CD1c-positive myeloid dendritic cell (primary cell): ENCODE measurements at regions not wholly inside any gene's neighbourhood (a gene's known extent, or its start where the extent isn't known, plus 50 kb on each side); places are given as distances from the start of the nearest gene placed in this dataset.
"Not testable (repeated sequence)": the region's sequence is repeated elsewhere in the genome, so short reads cannot be mapped to it uniquely, and the experiment has no call there.

Experiments
- DNase-seq: peaks from one replicate; pipeline ENCODE4 v3.0.0-alpha.2; 2016; ENCODE audit errors: extremely low spot score

DNA sequence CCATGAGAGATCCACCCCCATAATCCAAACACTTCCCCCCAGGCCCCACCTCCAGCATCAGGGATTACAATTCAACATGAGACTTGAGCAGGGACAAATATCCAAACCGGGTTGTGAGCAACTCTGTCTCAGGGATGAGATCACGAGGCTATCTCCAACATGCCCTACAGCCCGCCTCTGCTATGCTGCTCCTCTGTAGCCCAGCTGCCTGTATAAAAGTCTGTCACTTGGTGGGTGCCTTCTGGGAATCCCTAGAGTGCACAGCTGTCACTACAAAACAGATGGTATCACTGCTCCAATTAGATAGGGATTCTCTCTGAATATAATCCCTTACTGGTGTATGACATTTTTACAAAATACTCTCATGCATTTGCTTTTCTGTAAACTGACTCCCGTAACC lies 114.9 kb upstream of the NANOS1 start:
- no peak for DNase-seq

GRCh38 chr10:118915161-118915560 lies 114.4 kb upstream of the NANOS1 start:
- no peak for DNase-seq

GRCh38 chr10:118916777-118917176 lies 112.7 kb upstream of the NANOS1 start:
- no peak for DNase-seq

- DNase-seq, result no peak
Measured at GRCh38 chr10:118917701-118918100, 111.8 kb upstream of the NANOS1 start.

DNA sequence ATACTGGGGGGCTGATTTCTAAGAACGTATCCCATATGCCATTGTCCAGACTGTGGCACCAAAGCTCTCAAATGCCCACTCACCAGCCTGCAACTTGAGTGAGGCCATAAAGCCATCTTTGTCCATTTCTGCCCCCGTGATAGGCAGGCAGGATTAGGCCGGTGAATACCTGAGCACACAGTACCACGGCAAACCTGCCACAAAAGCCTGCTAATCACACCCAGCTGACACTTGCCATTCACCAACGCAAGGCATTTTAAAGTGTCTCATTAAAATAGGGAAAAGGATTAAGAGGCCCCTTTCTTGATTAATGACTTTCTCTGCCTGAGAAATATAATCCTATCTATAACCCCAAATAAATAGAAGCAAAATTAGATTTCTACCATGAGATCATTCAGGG lies 111.4 kb upstream of the NANOS1 start:
- DNase-seq, result no peak

DNA sequence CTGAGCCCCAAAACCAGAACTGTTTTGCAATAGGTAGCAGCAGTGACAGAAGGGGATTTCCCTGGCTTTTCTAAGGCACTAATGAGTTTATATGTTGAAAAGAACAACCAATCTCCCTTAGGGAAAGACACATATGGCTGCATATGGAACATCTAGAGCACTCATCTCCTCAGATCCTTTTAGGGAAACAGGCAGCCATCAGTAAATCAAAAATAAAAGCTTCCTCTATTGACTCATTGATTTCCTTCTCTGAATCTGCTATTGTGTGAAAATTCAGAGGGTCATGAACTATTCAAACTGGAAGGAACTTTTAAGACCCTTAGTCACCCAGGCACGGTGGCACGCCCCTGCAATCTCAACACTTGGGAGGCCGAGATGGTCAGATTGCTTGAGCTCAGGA lies 110.9 kb upstream of the NANOS1 start:
- peak; percentile 1 for DNase-seq

DNA sequence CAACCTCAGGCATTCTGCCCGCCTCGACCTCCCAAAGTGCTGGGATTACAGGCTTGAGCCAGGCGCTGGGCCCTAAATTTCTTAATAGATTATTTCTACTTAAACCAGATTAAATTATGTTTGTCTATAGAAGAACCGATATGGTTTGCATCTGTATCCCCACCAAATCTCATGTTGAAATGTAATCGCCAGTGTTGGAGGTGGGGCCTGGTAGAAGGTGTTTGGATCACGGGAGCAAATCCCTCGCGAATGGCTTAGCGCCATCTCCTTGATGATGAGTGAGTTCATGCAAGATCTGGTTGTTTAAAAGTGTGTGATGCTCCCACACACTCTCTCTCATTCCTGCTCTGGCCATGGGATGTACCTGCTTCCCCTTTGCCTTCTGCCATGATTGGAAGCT lies 109.3 kb upstream of the NANOS1 start:
- no peak for DNase-seq

- DNase-seq, result no peak
Measured at GRCh38 chr10:118922226-118922625, 107.3 kb upstream of the NANOS1 start.

DNA sequence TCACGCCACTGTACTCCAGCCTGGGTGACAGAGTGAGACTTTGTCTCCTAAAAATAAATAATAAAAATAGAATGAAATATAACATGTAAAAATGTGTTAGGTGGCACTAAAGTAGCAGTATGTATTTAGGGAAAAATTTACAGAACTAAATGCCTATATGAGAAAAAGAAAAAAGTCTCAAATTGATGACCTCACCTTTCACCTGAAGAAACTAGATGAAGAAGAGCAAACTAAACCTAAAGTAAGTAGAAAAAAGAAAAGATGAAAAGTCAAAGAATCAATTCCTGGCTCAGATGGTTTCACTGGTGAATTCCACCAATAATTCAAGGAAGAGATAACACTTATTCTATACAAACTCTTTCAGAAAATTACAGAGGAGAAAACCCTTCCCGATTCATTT lies 106.5 kb upstream of the NANOS1 start:
- DNase-seq, result no peak

- no peak for DNase-seq
Measured at GRCh38 chr10:118924493-118924892, 105.0 kb upstream of the NANOS1 start.

DNA sequence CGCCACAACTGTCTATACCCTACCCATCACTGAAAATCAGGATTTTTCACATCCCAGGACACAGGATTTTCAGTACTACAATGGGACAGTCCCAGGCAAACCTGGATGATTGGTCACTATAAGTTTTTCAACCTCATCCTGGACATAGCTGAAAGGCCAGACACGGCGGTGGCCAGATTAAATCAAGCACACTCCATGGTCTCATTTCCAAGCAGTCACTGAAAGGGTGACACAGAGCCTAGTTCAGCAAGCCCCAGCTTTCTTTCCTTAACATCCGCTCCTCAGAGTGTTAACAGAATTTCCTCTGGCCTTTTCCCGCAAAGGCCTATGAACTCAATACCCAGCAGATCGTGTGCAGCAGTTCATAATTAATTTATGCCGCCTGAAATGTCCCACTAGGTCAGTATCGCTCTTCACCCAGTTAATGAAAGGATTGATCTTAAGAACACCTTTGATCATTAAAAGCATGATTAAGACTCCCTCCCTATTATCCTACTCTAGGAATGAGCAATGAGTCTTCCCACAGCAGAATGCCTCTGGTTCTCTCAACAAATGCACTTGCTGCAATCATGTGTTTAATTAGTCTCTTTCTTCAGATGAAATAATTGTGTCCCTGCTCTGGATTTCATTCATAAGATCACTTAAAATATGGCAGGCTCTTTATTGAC lies 104.0 kb upstream of the NANOS1 start:
- no peak for DNase-seq

- DNase-seq, result no peak
Measured at GRCh38 chr10:118926072-118926417, 103.5 kb upstream of the NANOS1 start.

- no peak for DNase-seq
Measured at GRCh38 chr10:118926441-118926840, 103.1 kb upstream of the NANOS1 start.

DNA sequence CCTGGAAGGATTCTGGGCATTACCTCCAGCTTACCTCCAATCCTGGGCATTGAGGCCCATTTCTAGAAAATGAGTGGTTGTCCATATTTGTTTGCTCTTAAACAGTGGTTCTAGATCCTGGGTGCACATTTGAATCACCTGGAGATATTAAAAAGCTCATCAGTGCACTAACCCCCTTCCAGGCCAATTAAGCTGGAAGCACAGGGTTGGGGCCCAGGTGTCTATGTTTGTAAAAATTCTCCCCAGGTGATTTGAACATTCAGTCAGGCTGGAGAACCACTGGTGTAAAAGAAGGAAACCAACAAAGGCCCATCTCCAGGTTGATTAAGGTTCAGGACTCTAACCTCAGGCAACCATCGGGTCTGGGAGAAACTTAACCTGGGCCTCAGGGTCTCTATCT lies 102.6 kb upstream of the NANOS1 start:
- DNase-seq, result no peak

DNA sequence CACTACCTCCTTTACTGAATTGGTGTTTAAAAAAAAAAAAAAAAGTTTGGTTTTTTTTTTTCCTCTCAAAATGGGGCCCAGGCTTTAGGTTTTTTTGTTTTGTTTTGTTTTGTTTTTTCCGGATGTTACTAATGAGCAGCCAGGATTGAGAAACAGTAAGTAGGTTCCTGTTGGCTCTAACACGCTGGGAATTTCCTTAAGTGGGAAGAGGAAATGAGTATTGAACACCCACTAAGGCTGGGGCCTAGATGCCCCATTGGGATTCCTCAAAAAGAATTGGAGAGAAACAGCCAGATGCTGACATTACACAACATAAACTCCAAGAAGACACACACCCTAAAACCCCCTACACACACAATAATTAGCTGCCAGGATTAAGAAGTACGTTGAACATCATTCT lies 102.2 kb upstream of the NANOS1 start:
- DNase-seq, result peak; percentile 82

DNA sequence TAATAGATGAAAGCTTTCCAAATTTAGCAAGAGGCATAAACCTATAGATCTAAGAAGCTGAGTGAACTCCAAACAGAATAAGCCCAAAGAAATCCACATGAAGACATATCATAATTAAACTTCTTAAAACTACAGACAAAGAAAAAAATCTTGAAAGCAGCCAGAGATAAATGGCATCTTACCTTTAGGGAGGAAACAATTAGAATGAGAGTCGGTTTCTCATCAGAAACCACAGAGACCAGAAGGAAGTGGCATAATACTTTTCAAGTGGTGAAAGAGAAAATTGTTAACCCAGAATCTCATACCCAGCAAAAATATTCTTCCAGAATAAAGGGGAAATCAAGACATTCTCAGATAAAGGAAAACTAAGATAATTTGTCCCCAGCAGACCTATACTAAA lies 98.9 kb upstream of the NANOS1 start:
- no peak for DNase-seq

- no peak for DNase-seq
Measured at GRCh38 chr10:118931436-118931835, 98.1 kb upstream of the NANOS1 start.

- DNase-seq, result not testable (repeated sequence)
Measured at GRCh38 chr10:118932154-118932553, 97.4 kb upstream of the NANOS1 start.

DNA sequence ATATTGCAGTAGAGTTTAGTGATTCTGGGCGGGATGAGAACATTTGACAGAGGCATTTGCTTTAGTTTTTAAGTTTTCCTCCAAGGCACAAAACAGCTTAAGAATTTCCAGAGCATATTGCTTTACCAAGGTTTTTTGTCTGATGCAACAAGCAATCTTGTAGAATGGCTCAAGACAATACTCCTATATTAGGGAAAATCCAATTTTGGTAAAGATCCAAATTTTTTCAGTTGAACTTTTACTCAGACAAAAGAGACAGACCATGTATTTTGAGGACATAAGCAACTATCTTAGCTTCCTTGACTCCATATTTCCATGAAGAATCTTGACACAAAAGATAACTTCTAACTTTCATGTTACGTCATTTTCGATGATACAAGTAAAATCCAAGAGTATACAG lies 92.3 kb upstream of the NANOS1 start:
- DNase-seq, result no peak

DNA sequence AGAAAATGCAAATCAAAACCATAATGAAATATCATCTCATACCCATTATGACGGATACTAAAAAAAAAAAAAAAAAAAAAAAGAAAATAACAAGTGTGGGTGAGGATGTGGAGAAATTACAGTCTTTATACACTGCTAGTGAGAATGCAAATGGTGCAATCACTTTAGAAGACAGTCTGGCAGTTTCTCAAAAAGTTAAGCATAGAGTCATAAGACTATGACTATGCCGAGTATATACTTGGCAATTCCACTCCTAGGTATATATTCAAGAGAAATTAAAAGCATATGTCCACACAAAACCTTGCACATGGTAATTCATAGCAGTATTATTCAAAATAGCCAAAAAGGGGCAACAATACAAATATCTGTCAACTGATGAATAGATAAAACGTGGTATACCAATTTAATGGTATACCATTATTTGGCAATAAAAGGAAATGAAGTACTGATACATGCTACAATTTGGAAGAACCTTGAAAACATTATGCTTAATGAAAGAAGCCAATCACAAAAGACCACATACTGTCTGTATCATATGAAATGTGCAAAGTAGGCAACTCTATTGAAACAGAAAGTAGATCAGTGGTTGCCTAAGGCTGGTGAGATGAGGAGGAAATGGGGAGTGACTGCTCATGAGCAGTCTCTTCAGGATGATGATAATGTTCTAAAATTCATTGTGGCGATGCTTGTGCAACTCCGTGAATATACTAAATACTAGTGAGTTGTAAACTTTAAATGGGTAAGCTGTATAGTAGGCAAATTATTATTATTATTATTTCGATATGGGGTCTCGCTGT lies 90.1 kb upstream of the NANOS1 start:
- DNase-seq, result no peak

GRCh38 chr10:118940386-118940785 lies 89.1 kb upstream of the NANOS1 start:
- DNase-seq, result no peak

- no peak for DNase-seq
Measured at GRCh38 chr10:118943253-118943652, 86.3 kb upstream of the NANOS1 start.

DNA sequence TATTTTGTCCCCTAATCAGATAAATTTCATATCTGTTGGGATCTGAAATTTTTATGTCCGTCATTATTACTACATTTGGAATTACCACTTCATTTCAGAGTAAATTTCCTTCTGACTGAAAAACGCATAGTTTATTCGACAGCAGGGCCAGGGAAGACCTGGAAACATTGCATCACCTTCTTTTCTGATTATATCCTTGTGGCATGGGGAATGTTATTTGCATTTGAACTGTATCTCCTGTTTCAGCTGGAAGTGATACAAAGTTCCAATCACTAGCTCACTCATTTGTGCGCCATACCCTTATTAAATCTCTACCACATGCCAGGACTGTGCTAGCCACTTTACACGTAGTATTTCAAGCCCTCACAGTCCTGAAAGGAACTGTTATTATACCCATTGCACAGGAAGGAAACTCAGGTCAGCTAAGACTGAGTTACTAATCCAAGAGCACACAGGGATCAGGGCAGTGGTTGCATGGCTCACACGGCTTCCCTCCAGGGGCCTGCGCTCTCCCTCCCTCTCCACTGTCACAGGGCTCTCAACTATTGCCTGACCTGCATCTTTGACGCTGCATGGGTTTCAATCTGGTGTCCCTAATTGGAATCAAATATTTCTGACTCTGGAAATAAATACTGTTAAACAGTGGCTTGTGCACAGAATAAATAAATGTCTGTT lies 84.4 kb upstream of the NANOS1 start:
- DNase-seq, result no peak
